Stimulated activated CD4-positive, alpha-beta T cell treated with anti-CD3 and anti-CD28 coated beads, Interleukin-2, amount 100 ng/mL, for 48 hours (primary cell): ENCODE measurements at regions not wholly inside any gene's neighbourhood (a gene's known extent, or its start where the extent isn't known, plus 50 kb on each side); places are given as distances from the start of the nearest gene placed in this dataset.

Experiments
- DNase-seq, 2 donors: peaks; one replicate each; pipeline ENCODE4 v3.0.0-alpha.2; 2020

GRCh38 chr2:157933160-157933920 is 57.2 kb upstream of the ACVR1 start:
- DNase-seq, result no peak

GRCh38 chr2:157932480-157933159 is 56.5 kb upstream of the ACVR1 start:
- DNase-seq, result no peak

GRCh38 chr2:157931542-157931941 is 55.4 kb upstream of the ACVR1 start:
- no peak for DNase-seq

GRCh38 chr2:157930728-157931127 is 54.6 kb upstream of the ACVR1 start:
- no peak for DNase-seq

GRCh38 chr2:157929871-157930667 is 53.9 kb upstream of the ACVR1 start:
- no peak for DNase-seq

- DNase-seq, result no peak
Observed at GRCh38 chr2:157928372-157928771, 52.2 kb upstream of the ACVR1 start.

- DNase-seq, result no peak
Observed at GRCh38 chr2:157927155-157927554, 51.0 kb upstream of the ACVR1 start.
